GM20431 (cell line): ENCODE measurements at regions not wholly inside any gene's neighbourhood (a gene's known extent, or its start where the extent isn't known, plus 50 kb on each side); places are given as distances from the start of the nearest gene placed in this dataset.

Experiments used
- in situ Hi-C: fragments of 300-500 bp; cut with MseI, MboI; formaldehyde crosslinking; loops from one replicate; pipeline ENCODE4 v1.15.0; 2020; ENCODE audit warnings: low sequenced_read_pairs; ENCODE audit not compliant: unreplicated experiment

- in situ Hi-C loops, result no loop called here
Measured at GRCh38 chr3:68468695-68469375, 463.5 kb downstream of the TAFA4 start.

DNA sequence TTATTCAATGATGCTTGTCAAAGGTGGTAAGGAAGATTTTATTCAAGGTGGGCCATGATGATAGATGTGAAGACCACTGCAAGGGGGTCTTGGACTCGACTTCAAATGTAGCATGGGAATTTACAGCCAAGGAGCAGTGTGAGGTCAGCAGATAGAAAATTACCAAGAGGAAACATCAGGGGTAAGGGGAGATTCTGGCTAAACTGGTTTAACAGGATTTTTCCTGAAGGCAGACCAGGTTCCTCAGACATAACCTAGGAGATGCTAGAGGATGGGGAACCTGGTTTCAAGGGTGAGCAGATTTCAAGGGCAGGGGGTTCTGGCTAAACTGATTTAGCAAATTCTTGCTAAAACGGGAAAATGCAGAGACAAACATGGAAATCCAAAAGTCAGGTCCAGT is 464.9 kb downstream of the TAFA4 start:
- in situ Hi-C loops, result no loop called here

DNA sequence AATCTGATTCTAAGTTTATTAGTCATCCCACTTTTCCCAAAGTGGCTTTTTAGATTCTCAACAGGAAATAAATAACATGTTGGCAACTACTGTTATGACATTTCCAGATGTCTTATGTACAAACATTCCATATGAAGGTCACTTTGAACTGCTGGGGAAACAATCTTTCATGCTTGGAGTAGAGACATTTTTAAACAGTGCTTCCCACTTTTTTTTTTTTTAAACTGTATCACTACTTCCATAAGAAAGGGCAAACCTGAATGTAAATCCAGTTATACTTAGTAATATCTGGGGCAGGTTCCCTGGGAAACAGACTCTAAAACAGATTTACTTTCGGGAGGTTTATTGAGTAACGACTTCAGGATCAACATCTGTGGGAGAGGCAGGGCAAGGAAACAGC is 473.8 kb downstream of the TAFA4 start:
- in situ Hi-C loops, result no loop called here

GRCh38 chr3:68448510-68449383 is 483.6 kb downstream of the TAFA4 start:
- in situ Hi-C loops, result no loop called here

DNA sequence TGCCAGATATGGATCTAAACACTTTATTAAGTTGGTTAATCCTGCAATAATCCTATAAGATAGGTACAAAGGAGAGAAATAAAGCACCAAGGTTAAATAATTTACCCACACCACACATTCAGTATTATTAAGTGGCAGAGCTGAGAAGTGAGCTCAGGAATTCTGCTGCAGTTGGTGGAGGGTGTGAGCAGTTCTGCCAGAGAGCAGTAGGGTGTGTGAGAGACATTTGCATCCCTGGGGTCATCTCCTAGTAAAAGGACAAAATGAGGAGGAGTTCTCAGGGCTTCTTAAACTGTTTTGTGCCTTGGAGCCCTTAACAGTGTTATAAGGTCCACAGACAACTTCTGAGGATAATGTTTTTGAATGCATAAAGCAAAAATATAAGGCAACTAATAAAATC is 484.5 kb downstream of the TAFA4 start:
- in situ Hi-C loops, result no loop called here

DNA sequence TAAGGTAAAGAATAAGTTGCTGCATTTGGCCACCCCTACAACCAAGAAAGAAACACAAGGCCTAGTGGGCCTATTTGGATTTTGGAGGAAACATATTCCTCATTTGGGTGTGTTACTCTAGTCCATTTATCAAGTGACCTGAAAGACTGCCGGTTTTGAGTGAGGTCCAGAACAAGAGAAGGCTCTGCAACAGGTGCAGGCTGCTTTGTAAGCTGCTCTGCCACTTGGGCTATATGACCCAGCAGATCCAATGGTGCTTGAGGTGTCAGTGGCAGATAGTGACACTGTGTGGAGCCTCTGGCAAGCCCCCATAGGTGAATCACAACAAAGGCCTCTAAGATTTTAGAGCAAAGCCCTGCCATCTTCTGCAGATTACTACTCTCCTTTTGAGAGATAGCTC is 491.3 kb downstream of the TAFA4 start:
- in situ Hi-C loops, result no loop called here

DNA sequence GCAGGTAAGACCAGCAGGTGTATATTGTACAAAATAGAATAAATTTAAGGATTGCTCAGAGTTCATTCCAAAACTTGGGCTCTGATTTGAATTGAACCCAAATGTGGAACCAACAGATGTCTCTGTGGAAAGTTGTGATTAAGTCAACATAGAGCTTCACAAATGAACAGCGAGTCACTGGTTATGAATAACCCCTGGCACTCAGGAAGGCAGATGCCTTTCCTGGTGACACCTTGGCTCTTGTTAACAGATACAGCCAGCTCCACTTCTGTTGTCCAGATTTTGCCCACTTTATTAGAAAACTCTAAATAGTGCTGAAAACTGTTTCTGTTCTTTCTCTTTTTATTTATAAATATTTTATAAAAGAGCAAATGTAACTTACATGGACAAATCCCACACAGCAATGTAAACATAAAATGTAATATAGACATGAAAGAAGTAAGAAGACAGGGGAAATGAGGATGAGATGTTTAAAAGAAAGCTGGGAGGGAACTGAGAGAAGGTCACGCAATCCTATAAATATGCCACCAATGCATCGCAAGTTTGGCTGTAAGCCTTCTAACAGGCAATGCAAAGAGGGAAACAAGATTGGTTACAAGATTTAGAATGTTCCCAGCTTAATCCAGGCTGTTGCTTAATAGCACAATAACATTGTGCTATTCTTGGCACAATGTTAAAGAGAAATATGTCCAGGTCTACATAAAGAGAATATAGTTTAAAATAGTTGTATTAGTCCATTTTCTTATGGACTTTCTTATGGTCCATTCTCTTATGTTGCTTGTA is 495.5 kb downstream of the TAFA4 start:
- in situ Hi-C loops, result no loop called here

- in situ Hi-C loops, result no loop called here
Measured at GRCh38 chr3:68428495-68428894, 503.9 kb downstream of the TAFA4 start.

DNA sequence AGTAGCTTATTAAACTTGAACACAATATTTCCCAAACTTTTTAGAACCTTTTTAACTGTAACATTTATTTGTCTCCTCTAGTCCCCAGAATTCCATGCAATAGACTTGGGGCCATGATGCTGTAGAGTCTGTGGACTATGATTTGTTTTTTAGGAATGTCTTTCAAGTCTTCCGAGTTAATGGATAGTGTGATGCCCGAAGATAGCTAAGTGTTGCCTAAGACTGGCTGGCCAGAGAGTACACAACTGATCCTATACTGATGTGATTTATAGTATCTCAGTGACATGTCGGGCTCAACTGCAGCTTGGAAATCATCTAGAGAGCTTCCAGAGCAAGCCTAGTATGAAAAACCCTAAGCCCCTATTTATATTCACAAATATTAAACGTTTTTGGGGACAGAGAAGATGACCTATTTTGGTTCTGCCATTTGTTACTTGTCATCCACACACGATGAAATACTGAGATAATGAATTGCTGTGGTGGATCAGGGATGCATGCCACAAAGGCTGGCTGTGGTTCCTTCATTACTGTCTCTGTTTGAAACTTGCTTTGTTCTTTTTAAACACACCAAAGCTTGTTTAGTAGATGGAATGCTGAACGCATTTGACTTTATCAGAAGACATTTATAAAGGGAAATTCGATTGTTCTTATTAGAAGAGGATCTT is 507.4 kb downstream of the TAFA4 start:
- in situ Hi-C loops, result no loop called here

GRCh38 chr3:68408626-68409025 is 523.7 kb downstream of the TAFA4 start:
- in situ Hi-C loops, result no loop called here

- in situ Hi-C loops, result no loop called here
Measured at GRCh38 chr3:68403741-68404140, 528.6 kb downstream of the TAFA4 start.

DNA sequence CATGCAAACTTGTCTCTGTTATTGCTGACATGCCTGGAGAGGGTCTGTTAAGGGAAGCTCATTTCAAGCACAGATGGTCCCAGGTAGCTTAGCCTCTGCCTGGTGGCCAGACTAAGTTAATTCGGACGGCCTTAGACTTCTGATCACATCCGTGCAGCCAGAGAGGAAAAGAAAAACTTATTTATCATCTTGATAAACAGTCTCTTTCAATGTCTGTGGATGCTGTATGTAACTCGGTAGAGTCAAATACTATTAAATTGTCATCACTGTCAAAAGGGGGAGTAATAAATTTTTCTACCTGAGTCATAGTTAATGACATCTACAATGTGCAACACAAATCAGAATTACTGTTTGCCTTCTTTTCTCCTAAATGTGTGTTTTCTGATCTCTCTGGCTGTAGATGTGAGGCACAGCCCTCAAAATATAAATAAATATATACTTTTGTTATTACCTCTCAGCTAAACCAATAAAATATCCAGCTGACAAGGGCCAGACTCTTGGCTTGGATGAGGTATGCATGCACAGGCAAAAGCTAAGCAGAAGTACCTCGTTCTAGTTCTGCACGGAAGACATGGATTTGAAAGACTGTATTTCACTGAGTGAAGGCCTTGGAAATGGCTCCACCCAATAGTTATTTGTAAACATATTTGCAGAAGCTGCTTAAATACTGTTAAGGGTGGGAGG is 530.0 kb downstream of the TAFA4 start:
- in situ Hi-C loops, result no loop called here

DNA sequence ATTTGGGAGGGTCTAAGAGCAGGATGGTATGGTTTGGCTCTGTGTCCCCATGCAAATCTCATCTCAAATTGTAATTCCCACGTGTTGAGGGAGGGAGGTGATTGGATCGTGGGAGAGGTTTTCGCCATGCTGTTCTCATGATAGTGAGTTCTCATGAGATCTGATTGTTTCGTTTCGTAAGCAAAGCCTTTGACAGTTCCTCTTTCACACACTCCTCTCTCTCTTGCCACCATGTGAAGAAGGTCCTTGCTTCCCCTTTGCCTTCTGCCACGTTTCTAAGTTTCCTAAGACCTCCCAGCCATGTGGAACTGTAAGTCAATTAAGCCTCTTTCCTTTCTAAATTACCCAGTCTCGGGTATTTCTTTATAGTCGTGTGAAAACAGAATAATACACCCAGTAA is 553.7 kb downstream of the TAFA4 start:
- in situ Hi-C loops, result no loop called here

- in situ Hi-C loops, result no loop called here
Measured at GRCh38 chr3:68373727-68374126, 558.6 kb downstream of the TAFA4 start.

DNA sequence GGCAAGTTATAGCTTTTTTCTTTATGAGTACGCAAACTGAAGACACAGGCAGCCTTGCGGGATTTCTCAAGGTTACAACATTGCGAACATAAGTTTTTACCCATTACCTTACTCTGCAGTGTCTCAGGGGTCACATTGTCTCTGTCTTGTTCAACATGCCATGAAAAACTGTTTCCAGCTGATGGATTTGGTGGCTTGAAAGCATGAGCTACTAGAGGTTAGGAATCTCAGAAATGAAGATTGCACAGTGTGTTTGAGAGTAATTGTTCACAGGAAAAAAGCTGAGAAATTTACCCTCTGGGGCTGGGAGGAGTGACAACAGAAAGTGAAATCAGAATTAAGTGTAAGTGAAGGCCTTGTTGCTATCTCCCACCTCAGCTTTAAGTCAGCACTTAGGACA is 568.6 kb downstream of the TAFA4 start:
- in situ Hi-C loops, result no loop called here

DNA sequence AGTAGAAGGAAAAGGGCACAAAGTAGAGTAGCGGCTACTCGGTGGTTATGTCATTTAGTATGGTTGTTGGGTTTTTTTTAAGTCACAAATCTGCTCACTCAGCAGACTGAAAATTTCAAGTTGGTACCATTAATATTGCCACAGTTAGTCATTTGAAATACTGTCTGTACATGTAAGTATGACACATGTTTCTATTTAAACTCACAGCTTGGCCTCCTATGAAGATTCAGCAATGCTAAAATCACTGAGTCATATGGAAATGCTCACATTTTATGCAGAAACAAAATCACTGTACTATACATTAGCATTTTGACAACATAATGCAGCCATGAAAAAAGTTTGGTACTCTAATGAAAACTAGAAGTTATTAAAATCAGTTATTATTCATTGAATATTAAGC is 571.9 kb downstream of the TAFA4 start:
- in situ Hi-C loops, result no loop called here

DNA sequence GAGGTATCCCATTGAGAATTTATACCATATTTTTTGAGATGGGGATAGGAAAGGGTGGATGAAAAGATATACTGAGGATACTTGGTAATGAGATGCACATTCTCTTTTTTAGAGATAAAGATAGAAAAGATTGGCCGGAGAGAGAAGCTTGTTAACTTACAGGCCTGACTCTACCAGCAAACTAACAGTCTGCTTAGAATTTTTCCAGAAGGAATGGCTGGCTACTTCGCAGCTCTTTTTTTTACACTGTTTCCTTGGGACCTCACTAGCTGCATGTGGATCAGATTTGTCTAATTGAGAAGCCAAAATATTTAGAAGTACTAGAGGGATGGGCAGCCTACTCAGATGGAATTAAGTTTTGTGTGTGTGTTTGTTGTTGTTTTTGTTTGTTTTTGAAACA is 586.6 kb downstream of the TAFA4 start:
- in situ Hi-C loops, result no loop called here

DNA sequence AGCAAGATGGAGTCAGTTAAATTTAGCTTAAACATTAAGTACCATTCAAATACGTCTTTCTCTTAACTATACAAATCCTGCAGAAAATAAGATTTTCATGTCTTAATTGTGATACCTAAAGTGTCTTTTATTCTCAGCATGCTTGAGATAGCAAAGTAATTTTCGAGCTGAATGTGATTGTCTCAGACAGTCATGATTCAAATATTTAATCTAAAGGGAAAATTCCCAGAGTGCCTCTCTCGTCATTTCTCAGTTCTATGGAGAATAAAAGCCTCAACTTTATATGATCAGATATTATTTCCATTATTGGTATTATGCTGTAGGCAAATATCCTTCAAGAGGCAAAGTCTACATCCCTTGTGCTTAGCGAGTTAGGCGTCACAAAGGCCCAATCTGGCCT is 589.9 kb downstream of the TAFA4 start:
- in situ Hi-C loops, result no loop called here

DNA sequence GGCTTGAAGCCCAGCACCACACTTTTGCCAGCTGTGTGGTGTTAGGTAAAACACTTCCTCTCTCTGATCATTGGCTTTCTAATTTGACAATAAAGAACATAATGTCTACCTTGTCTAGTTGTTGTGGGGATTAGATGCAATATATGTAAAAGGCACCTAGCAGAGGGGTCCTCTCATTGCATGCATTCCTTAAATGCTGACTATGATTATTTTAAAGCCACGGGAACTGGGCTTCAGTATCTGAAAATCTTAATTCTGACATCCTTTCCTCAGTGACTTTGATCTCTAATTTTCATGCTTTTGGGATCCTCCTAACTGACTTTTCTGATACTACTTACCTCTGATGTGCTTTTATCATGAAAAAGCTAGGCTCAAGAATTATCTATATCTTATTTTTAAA is 596.3 kb downstream of the TAFA4 start:
- in situ Hi-C loops, result no loop called here
